ENCODE measurements at regions not wholly inside any gene's neighbourhood (a gene's known extent, or its start where the extent isn't known, plus 50 kb on each side); places are given as distances from the start of the nearest gene placed in this dataset.

GRCh38 chr18:64403784-64404503 lies 255.1 kb upstream of the LINC00305 start:
- DNase-seq (no peak), ATAC-seq (ENCODE audit: low read depth in 2 of 2) (no peak)
- peaks cover 0 to under 1% of the 10 kb centered on the region in 2 experiments for H3K9me3 ChIP-seq (ENCODE audit: control insufficient read depth in 2 of 2, low read length in 2 of 2)
- no peaks in the 10 kb centered on the region for H3K4me1 ChIP-seq (ENCODE audit: control insufficient read depth, insufficient read depth, low read length, poor library complexity, severe bottlenecking)
- no peak overlapping the region for H3K27ac ChIP-seq (ENCODE audit: insufficient read depth, low read length, poor library complexity, severe bottlenecking)
- H3K4me1 Mint-ChIP-seq, result no peaks in the 10 kb centered on the region
- no peaks in the 10 kb centered on the region for H3K27me3 ChIP-seq (ENCODE audit: control insufficient read depth, insufficient read depth, low read length)
- H3K9me3 Mint-ChIP-seq, result peaks cover 0 to 2% (median 0%) of the 10 kb centered on the region in 7 donors
- no peak overlapping the region for H3K4me3 Mint-ChIP-seq
- H3K27ac Mint-ChIP-seq, result no peak overlapping the region
- H3K27me3 Mint-ChIP-seq, result no peaks in the 10 kb centered on the region
- H3K4me3 ChIP-seq (ENCODE audit: low read depth, low read length), result no peak overlapping the region
- H3K36me3 Mint-ChIP-seq, result no peaks in the 10 kb centered on the region
- no peaks in the 10 kb centered on the region for H3K36me3 ChIP-seq (ENCODE audit: control insufficient read depth, insufficient read depth, low read length)

- no peak for DNase-seq
- H3K36me3 Mint-ChIP-seq, result no peaks in the 10 kb centered on the region
- no peaks in the 10 kb centered on the region for H3K27me3 Mint-ChIP-seq
- H3K27ac ChIP-seq (ENCODE audit: insufficient read depth, low read length, poor library complexity, severe bottlenecking), result no peak overlapping the region
- no peaks in the 10 kb centered on the region for H3K36me3 ChIP-seq (ENCODE audit: control insufficient read depth, insufficient read depth, low read length)
- H3K4me1 ChIP-seq (ENCODE audit: control insufficient read depth, insufficient read depth, low read length, poor library complexity, severe bottlenecking), result no peaks in the 10 kb centered on the region
- H3K27ac Mint-ChIP-seq, result no peak overlapping the region
- H3K4me3 ChIP-seq (ENCODE audit: low read depth, low read length), result no peak overlapping the region
- no peak for ATAC-seq (ENCODE audit: low read depth in 2 of 2)
- H3K4me1 Mint-ChIP-seq, result no peaks in the 10 kb centered on the region
- H3K27me3 ChIP-seq (ENCODE audit: control insufficient read depth, insufficient read depth, low read length), result no peaks in the 10 kb centered on the region
- H3K9me3 Mint-ChIP-seq, result peaks cover 0 to 5% (median 0%) of the 10 kb centered on the region in 7 donors
- H3K4me3 Mint-ChIP-seq, result no peak overlapping the region
- peaks cover 0 to 1% of the 10 kb centered on the region in 2 experiments for H3K9me3 ChIP-seq (ENCODE audit: control insufficient read depth in 2 of 2, low read length in 2 of 2)
Measured at GRCh38 chr18:64402636-64403035, 253.7 kb upstream of the LINC00305 start.

GRCh38 chr18:64401268-64402060 lies 252.6 kb upstream of the LINC00305 start:
- no peaks in the 10 kb centered on the region for H3K36me3 Mint-ChIP-seq
- Histone ChIP-seq H3K27me3 (ENCODE audit: control insufficient read depth, insufficient read depth, low read length) (no peaks in the 10 kb centered on the region), H3K36me3 (ENCODE audit: control insufficient read depth, insufficient read depth, low read length) (no peaks in the 10 kb centered on the region), H3K4me1 (ENCODE audit: control insufficient read depth, insufficient read depth, low read length, poor library complexity, severe bottlenecking) (no peaks in the 10 kb centered on the region), H3K9me3 (ENCODE audit: control insufficient read depth in 2 of 2, low read length in 2 of 2) (peaks cover 0 to 1% of the 10 kb centered on the region in 2 experiments), H3K27ac (ENCODE audit: insufficient read depth, low read length, poor library complexity, severe bottlenecking) (no peak overlapping the region), H3K4me3 (ENCODE audit: low read depth, low read length) (no peak overlapping the region)
- H3K4me1 Mint-ChIP-seq, result no peaks in the 10 kb centered on the region
- H3K9me3 Mint-ChIP-seq, result peaks cover 0 to 4% (median 0%) of the 10 kb centered on the region in 7 donors
- no peak for DNase-seq
- no peak overlapping the region for H3K27ac Mint-ChIP-seq
- ATAC-seq (ENCODE audit: low read depth in 2 of 2), result no peak
- no peaks in the 10 kb centered on the region for H3K27me3 Mint-ChIP-seq
- H3K4me3 Mint-ChIP-seq, result no peak overlapping the region

- Histone ChIP-seq H3K9me3 (ENCODE audit: control insufficient read depth in 2 of 2, low read length in 2 of 2) (peaks cover 0 to 1% of the 10 kb centered on the region in 2 experiments), H3K27me3 (ENCODE audit: control insufficient read depth, insufficient read depth, low read length) (no peaks in the 10 kb centered on the region), H3K4me3 (ENCODE audit: low read depth, low read length) (no peak overlapping the region), H3K4me1 (ENCODE audit: control insufficient read depth, insufficient read depth, low read length, poor library complexity, severe bottlenecking) (no peaks in the 10 kb centered on the region), H3K36me3 (ENCODE audit: control insufficient read depth, insufficient read depth, low read length) (no peaks in the 10 kb centered on the region), H3K27ac (ENCODE audit: insufficient read depth, low read length, poor library complexity, severe bottlenecking) (no peak overlapping the region)
- ATAC-seq (ENCODE audit: low read depth in 2 of 2), result no peak
- Mint-ChIP-seq H3K27me3 (no peaks in the 10 kb centered on the region), H3K4me3 (no peak overlapping the region), H3K36me3 (no peaks in the 10 kb centered on the region), H3K27ac (no peak overlapping the region), H3K4me1 (no peaks in the 10 kb centered on the region), H3K9me3 (peaks cover 0 to 5% (median 2%) of the 10 kb centered on the region in 7 donors)
- no peak for DNase-seq
Measured at GRCh38 chr18:64399566-64399965, 250.7 kb upstream of the LINC00305 start.

DNA sequence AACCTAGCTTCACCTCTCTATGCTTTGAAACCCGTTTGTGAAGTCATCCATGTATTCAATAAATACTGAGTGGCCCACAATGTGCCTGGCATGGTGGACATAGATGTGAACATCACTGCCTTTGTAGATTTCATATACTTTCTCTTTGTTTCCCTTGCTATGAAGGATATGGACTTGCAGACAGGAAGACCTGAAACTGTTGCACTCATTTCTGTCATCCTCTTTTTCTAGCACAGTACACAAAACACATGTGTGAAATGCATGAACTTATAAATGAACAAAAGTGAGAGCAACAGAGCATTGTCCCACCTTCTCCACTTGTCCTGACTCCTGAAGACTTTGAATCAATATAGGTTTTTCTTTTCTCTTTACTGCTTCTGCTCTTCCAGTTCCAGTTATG lies 249.4 kb upstream of the LINC00305 start:
- H3K4me1 ChIP-seq (ENCODE audit: control insufficient read depth, insufficient read depth, low read length, poor library complexity, severe bottlenecking), result no peaks in the 10 kb centered on the region
- ATAC-seq (ENCODE audit: low read depth in 2 of 2) (no peak), DNase-seq (no peak)
- Mint-ChIP-seq H3K36me3 (no peaks in the 10 kb centered on the region), H3K9me3 (peaks cover 0 to 5% (median 2%) of the 10 kb centered on the region in 7 donors), H3K27me3 (no peaks in the 10 kb centered on the region), H3K4me1 (no peaks in the 10 kb centered on the region), H3K27ac (no peak overlapping the region), H3K4me3 (no peak overlapping the region)
- H3K27me3 ChIP-seq (ENCODE audit: control insufficient read depth, insufficient read depth, low read length), result no peaks in the 10 kb centered on the region
- H3K36me3 ChIP-seq (ENCODE audit: control insufficient read depth, insufficient read depth, low read length), result no peaks in the 10 kb centered on the region
- peaks cover 0 to 1% of the 10 kb centered on the region in 2 experiments for H3K9me3 ChIP-seq (ENCODE audit: control insufficient read depth in 2 of 2, low read length in 2 of 2)
- no peak overlapping the region for H3K4me3 ChIP-seq (ENCODE audit: low read depth, low read length)
- no peak overlapping the region for H3K27ac ChIP-seq (ENCODE audit: insufficient read depth, low read length, poor library complexity, severe bottlenecking)

DNA sequence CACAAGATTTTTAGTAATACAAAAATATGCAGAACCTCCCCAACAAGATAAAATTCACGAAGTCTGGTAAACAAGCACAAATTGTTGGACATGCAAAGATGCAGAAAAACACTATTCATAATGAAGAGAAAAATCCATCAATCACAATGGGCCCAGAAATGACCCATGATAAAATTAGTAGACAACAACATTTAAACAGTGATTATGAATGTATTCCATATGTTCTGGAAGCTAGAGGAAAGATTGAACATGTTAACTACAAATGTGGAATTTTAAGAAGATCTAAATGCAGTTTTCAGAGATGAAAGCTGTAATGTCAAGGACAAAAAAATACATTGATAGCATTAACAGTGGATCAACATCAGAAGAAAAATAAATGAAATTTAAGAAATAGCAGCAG lies 243.3 kb upstream of the LINC00305 start:
- H3K9me3 Mint-ChIP-seq, result peaks cover 0 to 8% (median 5%) of the 10 kb centered on the region in 7 donors
- no peak overlapping the region for H3K4me3 Mint-ChIP-seq
- Histone ChIP-seq H3K4me3 (ENCODE audit: low read depth, low read length) (no peak overlapping the region), H3K36me3 (ENCODE audit: control insufficient read depth, insufficient read depth, low read length) (no peaks in the 10 kb centered on the region), H3K9me3 (ENCODE audit: control insufficient read depth in 2 of 2, low read length in 2 of 2) (no peaks in the 10 kb centered on the region), H3K4me1 (ENCODE audit: control insufficient read depth, insufficient read depth, low read length, poor library complexity, severe bottlenecking) (no peaks in the 10 kb centered on the region), H3K27me3 (ENCODE audit: control insufficient read depth, insufficient read depth, low read length) (no peaks in the 10 kb centered on the region), H3K27ac (ENCODE audit: insufficient read depth, low read length, poor library complexity, severe bottlenecking) (no peak overlapping the region)
- ATAC-seq (ENCODE audit: low read depth in 2 of 2) (no peak), DNase-seq (no peak)
- H3K27me3 Mint-ChIP-seq, result no peaks in the 10 kb centered on the region
- H3K4me1 Mint-ChIP-seq, result no peaks in the 10 kb centered on the region
- no peaks in the 10 kb centered on the region for H3K36me3 Mint-ChIP-seq
- H3K27ac Mint-ChIP-seq, result no peak overlapping the region

GRCh38 chr18:64384101-64384500 lies 235.2 kb upstream of the LINC00305 start:
- no peak overlapping the region for H3K4me3 Mint-ChIP-seq
- ATAC-seq (ENCODE audit: low read depth in 2 of 2), result no peak
- Histone ChIP-seq H3K9me3 (ENCODE audit: control insufficient read depth in 2 of 2, low read length in 2 of 2) (no peaks in the 10 kb centered on the region), H3K4me1 (ENCODE audit: control insufficient read depth, insufficient read depth, low read length, poor library complexity, severe bottlenecking) (no peaks in the 10 kb centered on the region), H3K4me3 (ENCODE audit: low read depth, low read length) (no peak overlapping the region), H3K36me3 (ENCODE audit: control insufficient read depth, insufficient read depth, low read length) (no peaks in the 10 kb centered on the region), H3K27ac (ENCODE audit: insufficient read depth, low read length, poor library complexity, severe bottlenecking) (no peak overlapping the region), H3K27me3 (ENCODE audit: control insufficient read depth, insufficient read depth, low read length) (no peaks in the 10 kb centered on the region)
- peaks cover 0 to 5% (median 0%) of the 10 kb centered on the region in 4 donors for H3K4me1 Mint-ChIP-seq
- H3K36me3 Mint-ChIP-seq, result no peaks in the 10 kb centered on the region
- H3K27ac Mint-ChIP-seq, result no peak overlapping the region
- no peaks in the 10 kb centered on the region for H3K27me3 Mint-ChIP-seq
- DNase-seq, result no peak
- peaks cover 0 to 13% (median 4%) of the 10 kb centered on the region in 7 donors for H3K9me3 Mint-ChIP-seq

Data from CD4-positive, CD25-positive, alpha-beta regulatory T cell (primary cell).